IMR-90 (cell line): ENCODE measurements at regions not wholly inside any gene's neighbourhood (a gene's known extent, or its start where the extent isn't known, plus 50 kb on each side); places are given as distances from the start of the nearest gene placed in this dataset.
A peak's percentile ranks its signal among the peaks of the same experiment; 100 is the strongest.

ENCODE experiments used
- ATAC-seq: fragments of 200-7000 bp; cut with Tn5 transposase; 2 replicates; pipeline ENCODE4 v1.9.1; 2020; ENCODE audit warnings: low read depth, mild to moderate bottlenecking, moderate library complexity
- BruUV-seq: library from RNA; stranded (reverse); fragments of 400-500 nt; replicated peaks from 2 replicates; lab custom pipeline; 2021; lab: Mats Ljungman, UMichigan
- CTCF ChIA-PET: fragments of 300-600 bp; formaldehyde crosslinking; extraction: SDS; loops from one replicate; lab custom pipeline; 2021; ENCODE audit warnings: antibody characterized with exemption; lab: Yijun Ruan, JAX
- POLR2A ChIA-PET: fragments of 300-600 bp; sonication (Branson Sonifier 250); formaldehyde crosslinking; loops from one replicate; lab custom pipeline; 2022; ENCODE audit warnings: antibody characterized with exemption; ENCODE audit not compliant: unreplicated experiment; lab: Charles Lee
- DNase-seq: peaks from one replicate; pipeline ENCODE4 v3.0.0; 2013
- H2AFZ ChIP-seq: replicated peaks from 2 replicates; pipeline ENCODE3; 2013; ENCODE audit warnings: low read length, mild to moderate bottlenecking; ENCODE audit not compliant: poor library complexity
- H2AK5ac ChIP-seq: 2 replicates; pipeline ENCODE4 v1.6.1; 2013; ENCODE audit warnings: low read depth, low read length, inconsistent platforms
- H2AK9ac ChIP-seq: replicated peaks from 2 replicates; pipeline ENCODE3; 2013; ENCODE audit warnings: mild to moderate bottlenecking, low read depth, low read length, moderate library complexity; ENCODE audit not compliant: poor library complexity
- H2BK120ac ChIP-seq: 2 replicates; pipeline ENCODE4 v1.6.1; 2013; ENCODE audit warnings: low read depth, low read length, inconsistent platforms
- H2BK15ac ChIP-seq: 3 replicates; pipeline ENCODE4 v1.6.1; 2013; ENCODE audit warnings: low read depth, low read length, inconsistent platforms
- H2BK20ac ChIP-seq: 2 replicates; pipeline ENCODE4 v1.6.1; 2013; ENCODE audit warnings: low read depth, mild to moderate bottlenecking, inconsistent platforms, low read length, moderate library complexity
- H2BK5ac ChIP-seq: 2 replicates; pipeline ENCODE4 v1.6.1; 2013; ENCODE audit warnings: mild to moderate bottlenecking, low read depth, low read length, inconsistent platforms; ENCODE audit not compliant: poor library complexity, severe bottlenecking
- H3K14ac ChIP-seq: replicated peaks from 2 replicates; pipeline ENCODE4 v1.6.1; 2013; ENCODE audit warnings: low read depth, low read length, inconsistent platforms
- H3K18ac ChIP-seq: 2 replicates; pipeline ENCODE4 v1.6.1; 2013; ENCODE audit warnings: low read depth, low read length, control low read depth
- H3K23ac ChIP-seq: 2 replicates; pipeline ENCODE4 v1.6.1; 2013; ENCODE audit warnings: low read depth, low read length, inconsistent platforms
- H3K27ac ChIP-seq: 2 replicates; pipeline ENCODE4 v1.5.1; 2013; ENCODE audit warnings: mild to moderate bottlenecking, control low read depth, low read length; ENCODE audit not compliant: insufficient read depth
- H3K27me3 ChIP-seq: 2 replicates; pipeline ENCODE4 v1.6.1; 2013; ENCODE audit warnings: low read length; ENCODE audit not compliant: control insufficient read depth, insufficient read depth
- H3K36me3 ChIP-seq: 2 replicates; pipeline ENCODE4 v1.6.1; 2013; ENCODE audit warnings: low read length, mixed read lengths; ENCODE audit not compliant: control insufficient read depth, insufficient read depth
- H3K4ac ChIP-seq: 2 replicates; pipeline ENCODE4 v1.6.1; 2013; ENCODE audit warnings: low read depth, low read length, inconsistent platforms
- H3K4me1 ChIP-seq: 2 replicates; pipeline ENCODE4 v1.6.1; 2013; ENCODE audit warnings: low read length, mixed read lengths; ENCODE audit not compliant: control insufficient read depth, insufficient read depth
- H3K4me2 ChIP-seq: 2 replicates; pipeline ENCODE4 v1.6.1; 2013; ENCODE audit warnings: low read depth, mild to moderate bottlenecking, control low read depth, low read length, moderate library complexity
- H3K4me3 ChIP-seq: 2 replicates; pipeline ENCODE4 v1.5.1; 2013; ENCODE audit warnings: low read depth, mild to moderate bottlenecking, control low read depth, low read length, moderate library complexity; ENCODE audit not compliant: insufficient read depth
- H3K56ac ChIP-seq: 2 replicates; pipeline ENCODE4 v1.6.1; 2013; ENCODE audit warnings: low read length, inconsistent platforms; ENCODE audit not compliant: insufficient read depth; ENCODE audit errors: extremely low read depth
- H3K79me1 ChIP-seq, 2 experiments: 2 replicates each; pipeline ENCODE4 v1.6.1; 2013; ENCODE audit warnings: low read length in 2 of 2, inconsistent platforms in 1 of 2, low read depth in 1 of 2
- H3K9ac ChIP-seq: 2 replicates; pipeline ENCODE4 v1.6.1; 2013; ENCODE audit warnings: low read depth, low read length, control low read depth
- H3K9me1 ChIP-seq: 2 replicates; pipeline ENCODE4 v1.6.1; 2013; ENCODE audit warnings: low read length, inconsistent platforms; ENCODE audit not compliant: insufficient read depth
- H3K9me3 ChIP-seq: 2 replicates; pipeline ENCODE4 v1.6.1; 2013; ENCODE audit warnings: low read length; ENCODE audit not compliant: control insufficient read depth, insufficient read depth
- H4K20me1 ChIP-seq: 2 replicates; pipeline ENCODE4 v1.6.1; 2013; ENCODE audit warnings: low read length, inconsistent platforms; ENCODE audit not compliant: insufficient read depth
- H4K5ac ChIP-seq: 2 replicates; pipeline ENCODE4 v1.6.1; 2013; ENCODE audit warnings: mild to moderate bottlenecking, low read depth, low read length, control low read depth
- H4K8ac ChIP-seq, 2 experiments: 2 replicates each; pipeline ENCODE4 v1.6.1; 2013; ENCODE audit warnings: low read depth in 2 of 2, low read length in 2 of 2, control low read depth in 1 of 2, inconsistent platforms in 1 of 2
- H4K91ac ChIP-seq: 2 replicates; pipeline ENCODE4 v1.6.1; 2013; ENCODE audit warnings: low read depth, low read length, inconsistent platforms; ENCODE audit not compliant: insufficient read depth
- BHLHE40 ChIP-seq: fragments of 150-350 bp; IDR thresholded peaks from 2 replicates; pipeline ENCODE4 v1.6.1; 2016; ENCODE audit warnings: mild to moderate bottlenecking, low read depth, low read length
- CEBPB ChIP-seq: IDR thresholded peaks from 2 replicates; pipeline ENCODE4 v1.6.1; 2012; ENCODE audit warnings: low read depth, low read length, improper control_type of control experiment
- FOS ChIP-seq: fragments of 150-350 bp; IDR thresholded peaks from 2 replicates; pipeline ENCODE4 v1.6.1; 2016; ENCODE audit warnings: low read depth, low read length
- WGBS, 2 experiments: methylation state at CpG; one replicate each; pipeline versions ENCODE4 v1.1.5 to v1.1.7; 2013; ENCODE audit warnings: missing lambda C conversion rate in 2 of 2; ENCODE audit not compliant: insufficient read length in 1 of 2; ENCODE audit errors: extremely low coverage in 2 of 2; 5-methylcytosine and 5-hydroxymethylcytosine counted together
- dilution Hi-C: fragments of 300-500 bp; cut with HindIII; formaldehyde crosslinking; loops from one replicate; pipeline ENCODE4 v1.14.3; 2018; ENCODE audit warnings: low sequenced_read_pairs; ENCODE audit not compliant: unreplicated experiment
- in situ Hi-C: fragments of 300-500 bp; cut with MboI; formaldehyde crosslinking; loops from 3 replicates; pipeline ENCODE4 v1.14.3; 2019; ENCODE audit warnings: low sequenced_read_pairs, inconsistent platforms, mixed read lengths
- intact Hi-C: fragments of 100-400 bp; cut with micrococcal nuclease; formaldehyde crosslinking; loops from 2 replicates; pipeline ENCODE4 v1.10.0; 2022

GRCh38 chr7:80346704-80347103, 165.2 kb downstream of the GNAT3 start:
- dilution Hi-C loops, result no loop called here
- ATAC-seq, result no peak
- BruUV-seq, result no TSS peak
- H3K56ac ChIP-seq, result no peak overlapping the region
- no peak overlapping the region for H2BK20ac ChIP-seq
- no peak overlapping the region for H3K23ac ChIP-seq
- no peak overlapping the region for H4K5ac ChIP-seq
- no peak overlapping the region for H2AFZ ChIP-seq
- H3K27me3 ChIP-seq, result no peaks in the 10 kb centered on the region
- H3K79me1 ChIP-seq, result no peaks in the 10 kb centered on the region
- ChIA-PET POLR2A (no interaction called here), CTCF (no interaction called here)
- peaks cover 2% of the 10 kb centered on the region for H3K4me1 ChIP-seq
- no peaks in the 10 kb centered on the region; the same call in 1 of the 2 replicates for H3K9me1 ChIP-seq
- no peak overlapping the region; the same call in 1 of the 2 replicates for H3K18ac ChIP-seq
- no peak overlapping the region for H4K91ac ChIP-seq
- H3K9me3 ChIP-seq, result no peaks in the 10 kb centered on the region
- H2BK120ac ChIP-seq, result no peak overlapping the region; the same call in 1 of the 2 replicates
- no peak overlapping the region for H2AK9ac ChIP-seq
- H3K27ac ChIP-seq, result no peak overlapping the region
- 80% methylated on average over 1 of the region's 3 CpGs; no CpG with 5 or more reads in 1 of the 2 experiments for WGBS, 2 experiments
- H3K9ac ChIP-seq, result no peak overlapping the region
- H3K4me2 ChIP-seq, result no peak overlapping the region
- no peak overlapping the region for H3K4ac ChIP-seq
- no peak overlapping the region for H3K14ac ChIP-seq
- H2BK5ac ChIP-seq, result no peak overlapping the region
- DNase-seq, result peak; percentile 80
- TF ChIP-seq FOS (peak; percentile 68; the same call in 1 of the 2 replicates), BHLHE40 (no peak), CEBPB (peak; percentile 73)
- H2AK5ac ChIP-seq, result no peak overlapping the region
- H2BK15ac ChIP-seq, result no peak overlapping the region
- no peak overlapping the region for H4K8ac ChIP-seq
- H3K4me3 ChIP-seq, result no peak overlapping the region
- no peaks in the 10 kb centered on the region for H4K20me1 ChIP-seq
- in situ Hi-C loops, result no loop called here
- no peaks in the 10 kb centered on the region for H3K36me3 ChIP-seq
- intact Hi-C loops, result no loop called here
